ENCODE measurements at regions not wholly inside any gene's neighbourhood (a gene's known extent, or its start where the extent isn't known, plus 50 kb on each side); places are given as distances from the start of the nearest gene placed in this dataset.
"Not testable (repeated sequence)": the region's sequence is repeated elsewhere in the genome, so short reads cannot be mapped to it uniquely, and the experiment has no call there.

DNA sequence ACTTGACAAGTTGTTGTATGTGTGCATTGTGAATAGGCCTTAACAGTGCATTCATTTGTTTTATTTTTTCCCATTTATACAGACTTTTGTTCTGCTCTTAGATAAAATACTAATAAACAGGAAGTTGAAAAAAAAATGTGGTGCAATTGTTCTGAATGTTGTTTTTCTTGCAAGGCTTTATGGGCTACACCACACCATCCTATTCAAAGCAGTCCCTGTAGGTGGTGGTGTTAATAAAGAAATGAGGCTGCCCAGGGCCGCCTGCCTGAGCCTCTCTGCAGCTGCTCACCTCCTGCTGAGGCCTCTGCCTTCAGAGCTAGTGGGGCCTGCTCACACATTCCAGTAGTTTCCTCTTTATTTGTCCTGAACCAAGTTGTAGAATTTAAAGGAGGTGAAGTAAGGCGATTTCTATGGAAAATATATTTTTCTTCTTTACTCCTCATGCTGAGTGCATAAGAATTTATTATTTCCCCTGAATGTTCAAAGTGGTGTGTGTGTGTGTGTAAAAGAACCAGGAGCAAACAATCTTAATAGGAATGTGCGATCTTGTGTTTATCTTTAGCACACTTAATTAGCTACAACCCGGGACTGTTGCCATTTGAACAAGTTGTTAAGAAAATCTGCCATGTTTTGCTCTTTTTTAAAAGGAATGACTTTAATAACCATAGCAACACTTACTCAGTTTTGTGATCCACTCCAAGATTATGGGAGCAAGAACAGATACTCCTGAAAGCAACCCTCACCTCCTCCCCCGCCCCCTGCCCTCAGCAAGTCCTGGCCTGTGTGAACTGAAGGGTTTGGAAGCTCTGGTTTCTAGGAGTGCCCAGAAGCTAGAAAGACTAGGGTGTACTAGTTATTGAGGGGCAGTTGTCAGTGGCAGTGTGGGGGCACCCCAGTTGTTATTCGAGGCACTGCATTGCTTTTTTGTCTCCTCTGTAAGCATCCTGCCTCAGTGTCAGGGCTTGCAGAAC lies 251.6 kb upstream of the PLGLB2 start:
- H3K4me3 ChIP-seq; H3K36me3 ChIP-seq; H3K27ac ChIP-seq; DNase-seq (ENCODE audit: low spot score); H3K27me3 ChIP-seq; H3K9me3 ChIP-seq: not testable (repeated sequence)
- H3K4me1 ChIP-seq: peaks cover 0 to 12% of the 10 kb centered on the region in 2 donors
- TF ChIP-seq, protein P1, sequence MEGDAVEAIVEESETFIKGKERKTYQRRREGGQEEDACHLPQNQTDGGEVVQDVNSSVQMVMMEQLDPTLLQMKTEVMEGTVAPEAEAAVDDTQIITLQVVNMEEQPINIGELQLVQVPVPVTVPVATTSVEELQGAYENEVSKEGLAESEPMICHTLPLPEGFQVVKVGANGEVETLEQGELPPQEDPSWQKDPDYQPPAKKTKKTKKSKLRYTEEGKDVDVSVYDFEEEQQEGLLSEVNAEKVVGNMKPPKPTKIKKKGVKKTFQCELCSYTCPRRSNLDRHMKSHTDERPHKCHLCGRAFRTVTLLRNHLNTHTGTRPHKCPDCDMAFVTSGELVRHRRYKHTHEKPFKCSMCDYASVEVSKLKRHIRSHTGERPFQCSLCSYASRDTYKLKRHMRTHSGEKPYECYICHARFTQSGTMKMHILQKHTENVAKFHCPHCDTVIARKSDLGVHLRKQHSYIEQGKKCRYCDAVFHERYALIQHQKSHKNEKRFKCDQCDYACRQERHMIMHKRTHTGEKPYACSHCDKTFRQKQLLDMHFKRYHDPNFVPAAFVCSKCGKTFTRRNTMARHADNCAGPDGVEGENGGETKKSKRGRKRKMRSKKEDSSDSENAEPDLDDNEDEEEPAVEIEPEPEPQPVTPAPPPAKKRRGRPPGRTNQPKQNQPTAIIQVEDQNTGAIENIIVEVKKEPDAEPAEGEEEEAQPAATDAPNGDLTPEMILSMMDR (IDR thresholded peaks at IDR 0.05): peak in 1 of 2 donors; percentile 54

- H3K4me3 ChIP-seq; H3K27ac ChIP-seq; H3K9me3 ChIP-seq; H3K27me3 ChIP-seq; DNase-seq (ENCODE audit: low spot score); H3K36me3 ChIP-seq: not testable (repeated sequence)
- H3K4me1 ChIP-seq: peaks cover 0 to 12% of the 10 kb centered on the region in 2 donors
Observed at GRCh38 chr2:87497135-87497534, 250.8 kb upstream of the PLGLB2 start.

- not testable (repeated sequence) for H3K36me3 ChIP-seq; H3K27me3 ChIP-seq; DNase-seq (ENCODE audit: low spot score); H3K9me3 ChIP-seq; H3K4me3 ChIP-seq
- Histone ChIP-seq H3K4me1 (peaks cover 0 to 12% of the 10 kb centered on the region in 2 donors), H3K27ac (peak overlapping the region in 1 of 2 donors; percentile 11)
Observed at GRCh38 chr2:87497700-87498099, 250.2 kb upstream of the PLGLB2 start.

DNA sequence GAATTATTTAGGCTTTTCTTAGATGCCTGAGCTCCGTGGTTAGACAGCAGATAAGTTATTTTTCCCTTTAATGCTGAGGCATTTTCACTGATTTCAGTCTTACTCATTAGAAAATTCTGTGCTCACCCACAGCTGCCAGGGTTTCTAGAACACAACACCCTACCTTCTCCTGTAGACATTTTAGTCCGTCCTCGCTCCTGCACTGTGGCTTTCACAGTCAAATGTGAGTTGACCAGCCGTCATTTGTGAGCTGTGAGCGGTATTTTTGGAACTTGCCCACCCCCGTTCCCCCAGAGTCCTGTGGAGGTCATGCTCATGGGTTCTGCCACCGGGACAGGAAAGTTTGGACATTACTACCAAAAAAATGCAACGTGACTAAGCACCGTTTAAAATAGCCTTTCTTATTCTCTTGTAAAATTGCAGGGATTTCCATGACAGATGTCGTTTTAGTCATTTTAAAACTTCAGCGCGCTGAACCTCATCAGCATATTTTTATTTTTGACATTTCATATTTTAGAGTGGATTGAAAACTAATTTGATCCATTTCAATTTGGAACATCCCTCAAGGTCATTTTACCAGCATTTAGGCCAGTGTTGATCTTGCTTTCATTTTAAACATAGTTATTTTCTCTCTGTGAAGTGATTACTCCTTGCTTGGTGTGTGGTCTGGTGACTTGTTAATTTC lies 249.6 kb upstream of the PLGLB2 start:
- not testable (repeated sequence) for H3K27me3 ChIP-seq; H3K9me3 ChIP-seq; H3K36me3 ChIP-seq; DNase-seq (ENCODE audit: low spot score)
- peak overlapping the region in 1 of 2 donors; percentile 11 for H3K4me3 ChIP-seq
- peak overlapping the region; percentile 66 to 67 for H3K27ac ChIP-seq
- H3K4me1 ChIP-seq: peaks cover 0 to 12% of the 10 kb centered on the region in 2 donors

GRCh38 chr2:87498854-87499238 lies 249.0 kb upstream of the PLGLB2 start:
- peak overlapping the region in 1 of 2 donors; percentile 11 for H3K4me3 ChIP-seq
- H3K9me3 ChIP-seq; H3K27me3 ChIP-seq; H3K36me3 ChIP-seq; DNase-seq (ENCODE audit: low spot score): not testable (repeated sequence)
- peaks cover 0 to 12% of the 10 kb centered on the region in 2 donors for H3K4me1 ChIP-seq
- peak overlapping the region; percentile 66 to 67 for H3K27ac ChIP-seq

- DNase-seq (ENCODE audit: low spot score); H3K4me3 ChIP-seq; H3K4me1 ChIP-seq; H3K9me3 ChIP-seq; H3K27me3 ChIP-seq; H3K36me3 ChIP-seq: not testable (repeated sequence)
- peak overlapping the region; percentile 11 to 12 for H3K27ac ChIP-seq
Observed at GRCh38 chr2:87499860-87500259, 248.0 kb upstream of the PLGLB2 start.

DNA sequence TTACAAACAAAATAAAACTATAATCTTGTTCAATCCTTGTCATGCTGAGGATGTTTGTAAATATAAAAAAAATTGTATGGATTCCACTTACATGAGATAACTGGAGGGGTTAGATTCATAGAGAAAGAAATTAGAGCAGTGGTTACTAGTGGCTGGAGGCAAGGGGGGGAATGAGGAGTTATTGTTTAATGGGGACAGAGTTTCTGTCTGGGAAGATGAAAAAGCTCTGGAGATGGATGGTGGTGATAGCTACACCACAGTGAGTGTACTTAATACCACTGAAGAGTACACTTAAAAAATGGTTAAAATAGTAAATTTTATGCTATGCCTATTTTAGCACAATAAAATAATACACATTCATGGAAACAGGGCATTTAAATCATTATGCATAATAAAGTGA lies 247.5 kb upstream of the PLGLB2 start:
- H3K4me3 ChIP-seq: not testable (repeated sequence)

GRCh38 chr2:87500951-87501350 lies 246.9 kb upstream of the PLGLB2 start:
- H3K27ac ChIP-seq: peak overlapping the region in 1 of 2 donors; percentile 12
- H3K9me3 ChIP-seq: not testable (repeated sequence)

More for the DNA sequence above, 247.5 kb upstream of the PLGLB2 start:
- DNase-seq (ENCODE audit: low spot score); H3K9me3 ChIP-seq; H3K4me1 ChIP-seq; H3K36me3 ChIP-seq; H3K27me3 ChIP-seq: not testable (repeated sequence)
- peak overlapping the region; percentile 11 to 12 for H3K27ac ChIP-seq

GRCh38 chr2:87502948-87503347 lies 244.9 kb upstream of the PLGLB2 start:
- not testable (repeated sequence) for DNase-seq (ENCODE audit: low spot score); H3K27me3 ChIP-seq; H3K4me1 ChIP-seq; H3K4me3 ChIP-seq; H3K36me3 ChIP-seq; H3K9me3 ChIP-seq; H3K27ac ChIP-seq

More at GRCh38 chr2:87500951-87501350, 246.9 kb upstream of the PLGLB2 start:
- not testable (repeated sequence) for H3K27me3 ChIP-seq; DNase-seq (ENCODE audit: low spot score); H3K4me3 ChIP-seq; H3K4me1 ChIP-seq; H3K36me3 ChIP-seq

DNA sequence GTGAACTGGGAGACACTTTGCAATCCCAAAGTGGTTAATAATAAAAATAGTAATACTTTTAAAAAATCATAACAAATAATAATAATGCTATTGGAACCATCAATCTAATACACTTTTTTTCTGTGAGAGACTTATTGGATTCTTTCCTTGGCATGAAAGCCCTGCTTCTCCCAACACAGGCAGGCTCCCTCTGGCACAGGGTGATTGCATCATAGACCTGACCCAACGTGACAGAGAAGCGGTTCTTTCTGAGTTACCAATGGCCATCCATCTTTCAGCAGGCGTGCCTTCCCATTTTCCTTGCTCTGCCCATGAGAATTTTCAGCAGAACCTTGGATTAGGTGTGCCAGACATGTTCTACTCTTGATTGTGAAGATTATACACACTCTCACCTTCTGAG lies 242.6 kb upstream of the PLGLB2 start:
- peaks cover 0 to 12% of the 10 kb centered on the region in 2 donors for H3K4me1 ChIP-seq
- H3K27ac ChIP-seq; DNase-seq (ENCODE audit: low spot score); H3K36me3 ChIP-seq; H3K27me3 ChIP-seq; H3K9me3 ChIP-seq; H3K4me3 ChIP-seq: not testable (repeated sequence)

GRCh38 chr2:87505909-87506308 lies 242.0 kb upstream of the PLGLB2 start:
- not testable (repeated sequence) for H3K4me3 ChIP-seq, H3K9me3 ChIP-seq

GRCh38 chr2:87507378-87508348 lies 240.2 kb upstream of the PLGLB2 start:
- peak overlapping the region; percentile 43 to 62 for H3K27ac ChIP-seq
- not testable (repeated sequence) for DNase-seq (ENCODE audit: low spot score); H3K4me1 ChIP-seq; H3K9me3 ChIP-seq; H3K4me3 ChIP-seq; H3K27me3 ChIP-seq; H3K36me3 ChIP-seq

More at GRCh38 chr2:87505909-87506308, 242.0 kb upstream of the PLGLB2 start:
- not testable (repeated sequence) for H3K27ac ChIP-seq; H3K36me3 ChIP-seq; H3K27me3 ChIP-seq; DNase-seq (ENCODE audit: low spot score); H3K4me1 ChIP-seq

Data from right atrium auricular region (tissue), 2 donors.